ENCODE measurements at regions not wholly inside any gene's neighbourhood (a gene's known extent, or its start where the extent isn't known, plus 50 kb on each side); places are given as distances from the start of the nearest gene placed in this dataset.
A peak's percentile ranks its signal among the peaks of the same experiment; 100 is the strongest.

GRCh38 chr5:123671042-123671441 lies 159.1 kb downstream of the CSNK1G3 start:
- peak; percentile 58 for DNase-seq (ENCODE audit: low spot score)

Measured in umbilical cord (tissue), 1 donor.